ENCODE measurements at regions not wholly inside any gene's neighbourhood (a gene's known extent, or its start where the extent isn't known, plus 50 kb on each side); places are given as distances from the start of the nearest gene placed in this dataset.

DNA sequence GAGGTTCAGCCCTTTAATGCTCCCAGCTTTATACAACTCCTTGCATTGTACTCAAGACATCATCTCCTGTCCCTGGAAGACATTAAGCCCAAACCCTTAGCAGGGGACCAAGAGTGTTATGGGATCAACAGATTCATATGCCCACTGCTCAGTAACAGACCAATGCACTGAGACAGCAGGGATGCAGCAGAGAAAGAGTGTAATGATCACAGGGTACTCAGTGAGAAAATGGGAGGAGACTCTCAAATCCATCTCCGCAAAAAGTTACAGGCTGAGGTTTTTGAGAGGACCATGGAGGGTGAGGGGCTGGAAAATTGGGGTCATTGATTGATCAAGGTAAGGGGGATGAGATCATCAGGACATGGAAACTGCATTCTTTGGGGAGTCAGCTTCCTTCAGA lies 96.2 kb downstream of the MATN1 start:
- H3K27me3 Mint-ChIP-seq (ENCODE audit: insufficient read depth, low read depth), result peaks cover 17% of the 10 kb centered on the region
- no peak overlapping the region for H3K27ac ChIP-seq
- no peaks in the 10 kb centered on the region for H4K20me1 ChIP-seq (ENCODE audit: low read depth)
- no peak overlapping the region for H2AFZ ChIP-seq (replicated peaks)
- H3K27me3 ChIP-seq, result no peaks in the 10 kb centered on the region
- no peak overlapping the region for H3K27ac Mint-ChIP-seq
- no peak for DNase-seq (ENCODE audit: low spot score)
- no peaks in the 10 kb centered on the region for H3K79me2 ChIP-seq (ENCODE audit: low read depth)
- no peak overlapping the region for H3K9ac ChIP-seq
- H3K4me3 Mint-ChIP-seq, result no peak overlapping the region
- H3K36me3 Mint-ChIP-seq, result no peaks in the 10 kb centered on the region
- peaks cover 14% of the 10 kb centered on the region for H3K9me3 ChIP-seq (ENCODE audit: low read depth)
- H3K4me1 ChIP-seq, result no peaks in the 10 kb centered on the region
- no peak overlapping the region for H3K4me2 ChIP-seq
- peaks cover 18% of the 10 kb centered on the region for H3K9me3 Mint-ChIP-seq
- TF ChIP-seq, protein P1, sequence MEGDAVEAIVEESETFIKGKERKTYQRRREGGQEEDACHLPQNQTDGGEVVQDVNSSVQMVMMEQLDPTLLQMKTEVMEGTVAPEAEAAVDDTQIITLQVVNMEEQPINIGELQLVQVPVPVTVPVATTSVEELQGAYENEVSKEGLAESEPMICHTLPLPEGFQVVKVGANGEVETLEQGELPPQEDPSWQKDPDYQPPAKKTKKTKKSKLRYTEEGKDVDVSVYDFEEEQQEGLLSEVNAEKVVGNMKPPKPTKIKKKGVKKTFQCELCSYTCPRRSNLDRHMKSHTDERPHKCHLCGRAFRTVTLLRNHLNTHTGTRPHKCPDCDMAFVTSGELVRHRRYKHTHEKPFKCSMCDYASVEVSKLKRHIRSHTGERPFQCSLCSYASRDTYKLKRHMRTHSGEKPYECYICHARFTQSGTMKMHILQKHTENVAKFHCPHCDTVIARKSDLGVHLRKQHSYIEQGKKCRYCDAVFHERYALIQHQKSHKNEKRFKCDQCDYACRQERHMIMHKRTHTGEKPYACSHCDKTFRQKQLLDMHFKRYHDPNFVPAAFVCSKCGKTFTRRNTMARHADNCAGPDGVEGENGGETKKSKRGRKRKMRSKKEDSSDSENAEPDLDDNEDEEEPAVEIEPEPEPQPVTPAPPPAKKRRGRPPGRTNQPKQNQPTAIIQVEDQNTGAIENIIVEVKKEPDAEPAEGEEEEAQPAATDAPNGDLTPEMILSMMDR (IDR thresholded peaks at IDR 0.05), result no peak
- TF ChIP-seq EZH2 (IDR thresholded peaks at IDR 0.05), result no peak
- TF ChIP-seq EZH2phosphoT487 (IDR thresholded peaks at IDR 0.05), result no peak
- no peaks in the 10 kb centered on the region for H3K36me3 ChIP-seq
- H3K4me1 Mint-ChIP-seq, result no peaks in the 10 kb centered on the region
- no peak overlapping the region for H3K4me3 ChIP-seq
- no peaks in the 10 kb centered on the region for H3F3A ChIP-seq (ENCODE audit: low read depth)

DNA sequence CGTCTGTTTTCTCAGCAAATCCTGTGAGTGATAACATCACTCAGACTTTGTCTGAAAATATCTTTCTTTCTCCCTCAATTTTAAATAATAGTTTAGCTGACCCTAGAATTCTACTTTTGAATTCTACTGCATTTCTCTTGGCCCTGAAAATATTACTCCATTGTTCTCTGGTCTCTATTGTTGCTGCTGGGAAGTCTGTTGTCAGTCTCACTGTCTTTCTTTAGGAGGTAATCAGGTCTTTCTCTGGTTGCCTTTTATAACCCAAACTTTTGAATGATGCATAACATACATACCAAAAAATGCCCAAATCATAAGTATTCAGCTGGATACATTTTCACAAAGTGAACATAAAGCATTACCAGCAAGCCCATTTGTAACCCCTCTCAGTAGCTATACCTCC lies 100.0 kb downstream of the MATN1 start:
- Histone ChIP-seq H3K4me3 (no peak overlapping the region), H3K4me2 (no peak overlapping the region), H4K20me1 (ENCODE audit: low read depth) (no peaks in the 10 kb centered on the region), H3K27me3 (no peaks in the 10 kb centered on the region), H3K9me3 (ENCODE audit: low read depth) (peaks cover 14% of the 10 kb centered on the region), H3K9ac (no peak overlapping the region), H3K4me1 (no peaks in the 10 kb centered on the region), H3K79me2 (ENCODE audit: low read depth) (no peaks in the 10 kb centered on the region), H3F3A (ENCODE audit: low read depth) (no peaks in the 10 kb centered on the region), H2AFZ (replicated peaks) (no peak overlapping the region), H3K36me3 (no peaks in the 10 kb centered on the region), H3K27ac (no peak overlapping the region)
- H3K9me3 Mint-ChIP-seq, result peaks cover 20% of the 10 kb centered on the region
- no peaks in the 10 kb centered on the region for H3K4me1 Mint-ChIP-seq
- H3K27ac Mint-ChIP-seq, result no peak overlapping the region
- no peak overlapping the region for H3K4me3 Mint-ChIP-seq
- no peaks in the 10 kb centered on the region for H3K36me3 Mint-ChIP-seq
- H3K27me3 Mint-ChIP-seq (ENCODE audit: insufficient read depth, low read depth), result peaks cover 9% of the 10 kb centered on the region
- TF ChIP-seq EZH2phosphoT487 (IDR thresholded peaks at IDR 0.05) (no peak), EZH2 (IDR thresholded peaks at IDR 0.05) (no peak)
- TF ChIP-seq, protein P1 (IDR thresholded peaks at IDR 0.05), result no peak
- DNase-seq (ENCODE audit: low spot score), result no peak

GRCh38 chr1:30619619-30620018 lies 103.8 kb downstream of the MATN1 start:
- H3K27ac Mint-ChIP-seq, result no peak overlapping the region
- no peaks in the 10 kb centered on the region for H3K36me3 ChIP-seq
- H3K9ac ChIP-seq, result no peak overlapping the region
- no peak for TF ChIP-seq EZH2phosphoT487 (IDR thresholded peaks at IDR 0.05)
- H3K9me3 Mint-ChIP-seq, result peaks cover 11% of the 10 kb centered on the region
- no peaks in the 10 kb centered on the region for H3K4me1 ChIP-seq
- H3K4me1 Mint-ChIP-seq, result peaks cover 2% of the 10 kb centered on the region
- no peak overlapping the region for H3K4me3 ChIP-seq
- H3K27me3 ChIP-seq, result no peaks in the 10 kb centered on the region
- H3K4me3 Mint-ChIP-seq, result no peak overlapping the region
- H4K20me1 ChIP-seq (ENCODE audit: low read depth), result no peaks in the 10 kb centered on the region
- DNase-seq (ENCODE audit: low spot score), result no peak
- no peaks in the 10 kb centered on the region for H3K36me3 Mint-ChIP-seq
- H3K9me3 ChIP-seq (ENCODE audit: low read depth), result peaks cover 14% of the 10 kb centered on the region
- H3K4me2 ChIP-seq, result no peak overlapping the region
- H3K27ac ChIP-seq, result no peak overlapping the region
- H3K27me3 Mint-ChIP-seq (ENCODE audit: insufficient read depth, low read depth), result peaks cover 7% of the 10 kb centered on the region
- H2AFZ ChIP-seq (replicated peaks), result no peak overlapping the region
- H3F3A ChIP-seq (ENCODE audit: low read depth), result no peaks in the 10 kb centered on the region
- no peaks in the 10 kb centered on the region for H3K79me2 ChIP-seq (ENCODE audit: low read depth)

- H3K27ac Mint-ChIP-seq, result no peak overlapping the region
- no peak overlapping the region for H2AFZ ChIP-seq (replicated peaks)
- no peaks in the 10 kb centered on the region for H3K27me3 ChIP-seq
- H3K9me3 ChIP-seq (ENCODE audit: low read depth), result peaks cover 2% of the 10 kb centered on the region
- H3K36me3 ChIP-seq, result no peaks in the 10 kb centered on the region
- H3K9me3 Mint-ChIP-seq, result peaks cover 7% of the 10 kb centered on the region
- H3K27me3 Mint-ChIP-seq (ENCODE audit: insufficient read depth, low read depth), result peaks cover 7% of the 10 kb centered on the region
- no peak overlapping the region for H3K4me3 Mint-ChIP-seq
- no peak overlapping the region for H3K4me3 ChIP-seq
- no peak for TF ChIP-seq EZH2 (IDR thresholded peaks at IDR 0.05)
- no peak for TF ChIP-seq EZH2phosphoT487 (IDR thresholded peaks at IDR 0.05)
- TF ChIP-seq, protein P1 (IDR thresholded peaks at IDR 0.05), result no peak
- H3K4me2 ChIP-seq, result no peak overlapping the region
- H4K20me1 ChIP-seq (ENCODE audit: low read depth), result no peaks in the 10 kb centered on the region
- H3F3A ChIP-seq (ENCODE audit: low read depth), result no peaks in the 10 kb centered on the region
- peaks cover 2% of the 10 kb centered on the region for H3K4me1 Mint-ChIP-seq
- no peak overlapping the region for H3K27ac ChIP-seq
- no peak for DNase-seq (ENCODE audit: low spot score)
- no peaks in the 10 kb centered on the region for H3K36me3 Mint-ChIP-seq
- no peaks in the 10 kb centered on the region for H3K4me1 ChIP-seq
- H3K9ac ChIP-seq, result no peak overlapping the region
- no peaks in the 10 kb centered on the region for H3K79me2 ChIP-seq (ENCODE audit: low read depth)
These were observed 105.0 kb downstream of the MATN1 start for GRCh38 chr1:30618335-30618747.

Measured in neural progenitor cell (in vitro differentiated cells).